OCI-LY3 (cell line): ENCODE measurements at regions not wholly inside any gene's neighbourhood (a gene's known extent, or its start where the extent isn't known, plus 50 kb on each side); places are given as distances from the start of the nearest gene placed in this dataset.

ENCODE experiments used
- CTCF ChIP-seq: fragments of 200-600, 300-600 bp; sonication (generic); IDR thresholded peaks from 2 replicates; pipeline ENCODE4 v1.5.1; 2014; ENCODE audit warnings: antibody characterized with exemption, low read length, low read depth
- EZH2phosphoT487 ChIP-seq: fragments of 200-600 bp; shearing (Covaris generic); IDR thresholded peaks from 2 replicates; pipeline ENCODE4 v1.6.1; 2018; ENCODE audit warnings: antibody characterized with exemption, mixed run types, low read depth

GRCh38 chr6:86832686-86833085 lies 104.6 kb upstream of the HTR1E start:
- TF ChIP-seq CTCF (no peak), EZH2phosphoT487 (no peak)
